Astrocyte (in vitro differentiated cells and primary cell): ENCODE measurements at regions not wholly inside any gene's neighbourhood (a gene's known extent, or its start where the extent isn't known, plus 50 kb on each side); places are given as distances from the start of the nearest gene placed in this dataset.

Experiments used
- DNase-seq: peaks from one replicate; pipeline ENCODE4 v3.0.0-alpha.2; 2010; ENCODE audit warnings: low read depth
- FAIRE-seq: peaks from 2 replicates; lab custom pipeline; 2011; peaks lifted over from hg19 to GRCh38; lab: Jason Lieb, UNC
- H2AFZ ChIP-seq: 2 replicates; pipeline ENCODE4 v1.6.0; 2012; ENCODE audit warnings: low read depth, low read length, inconsistent platforms
- H3K27ac ChIP-seq: 2 replicates; pipeline ENCODE4 v1.5.1; 2011; ENCODE audit warnings: low read depth, low read length, inconsistent platforms
- H3K27me3 ChIP-seq: 2 replicates; pipeline ENCODE4 v1.6.0; 2011; ENCODE audit warnings: low read length, inconsistent platforms; ENCODE audit not compliant: insufficient read depth
- H3K36me3 ChIP-seq: 2 replicates; pipeline ENCODE4 v1.5.1; 2011; ENCODE audit warnings: low read length, inconsistent platforms; ENCODE audit not compliant: insufficient read depth
- H3K4me1 ChIP-seq: 2 replicates; pipeline ENCODE4 v1.5.1; 2011; ENCODE audit warnings: low read length, inconsistent platforms; ENCODE audit not compliant: insufficient read depth
- H3K4me2 ChIP-seq: 2 replicates; pipeline ENCODE4 v1.6.0; 2012; ENCODE audit warnings: low read length, inconsistent platforms
- H3K4me3 ChIP-seq: 2 replicates; pipeline ENCODE4 v1.5.1; 2011; ENCODE audit warnings: low read depth, mild to moderate bottlenecking, low read length, inconsistent platforms; ENCODE audit not compliant: insufficient read depth
- H3K79me2 ChIP-seq: 2 replicates; pipeline ENCODE4 v1.6.0; 2012; ENCODE audit warnings: mild to moderate bottlenecking, low read length, inconsistent platforms; ENCODE audit not compliant: insufficient read depth
- H3K9ac ChIP-seq: 2 replicates; pipeline ENCODE4 v1.6.0; 2012; ENCODE audit warnings: mild to moderate bottlenecking, low read length, inconsistent platforms
- H3K9me3 ChIP-seq: 2 replicates; pipeline ENCODE4 v1.5.1; 2012; ENCODE audit warnings: low read depth, mild to moderate bottlenecking, low read length, inconsistent platforms; ENCODE audit not compliant: insufficient read depth
- H4K20me1 ChIP-seq: 2 replicates; pipeline ENCODE4 v1.6.0; 2012; ENCODE audit warnings: low read length, inconsistent platforms; ENCODE audit not compliant: insufficient read depth
- H3K27ac Mint-ChIP-seq: one replicate; pipeline ENCODE4 v1.8.0; 2021; ENCODE audit warnings: mild to moderate bottlenecking, mixed read lengths; ENCODE audit not compliant: unreplicated experiment
- H3K27me3 Mint-ChIP-seq: one replicate; pipeline ENCODE4 v1.8.0; 2021; ENCODE audit warnings: low read depth, mixed read lengths; ENCODE audit not compliant: unreplicated experiment
- H3K36me3 Mint-ChIP-seq: one replicate; pipeline ENCODE4 v1.8.0; 2021; ENCODE audit warnings: low read depth, mixed read lengths; ENCODE audit not compliant: unreplicated experiment
- H3K4me1 Mint-ChIP-seq: one replicate; pipeline ENCODE4 v1.8.0; 2021; ENCODE audit warnings: low read depth, mixed read lengths; ENCODE audit not compliant: unreplicated experiment
- H3K4me3 Mint-ChIP-seq: one replicate; pipeline ENCODE4 v1.8.0; 2021; ENCODE audit warnings: mild to moderate bottlenecking, moderate library complexity, mixed read lengths; ENCODE audit not compliant: unreplicated experiment
- H3K9me3 Mint-ChIP-seq: one replicate; pipeline ENCODE4 v1.8.0; 2021; ENCODE audit warnings: mild to moderate bottlenecking, mixed read lengths; ENCODE audit not compliant: unreplicated experiment
- CTCF ChIP-seq: IDR thresholded peaks from 2 replicates; pipeline ENCODE4 v1.5.1; 2011; ENCODE audit warnings: low read depth, mild to moderate bottlenecking, inconsistent platforms, low read length, moderate library complexity; ENCODE audit not compliant: insufficient read depth
- EZH2 ChIP-seq: IDR thresholded peaks from 2 replicates; pipeline ENCODE4 v1.6.1; 2012; ENCODE audit warnings: mild to moderate bottlenecking, low read length, inconsistent platforms; ENCODE audit not compliant: insufficient read depth

- no peak for FAIRE-seq
- Histone ChIP-seq H3K4me1 (no peaks in the 10 kb centered on the region), H3K27ac (no peak overlapping the region), H2AFZ (no peak overlapping the region), H3K4me3 (no peak overlapping the region), H3K27me3 (no peaks in the 10 kb centered on the region), H3K36me3 (no peaks in the 10 kb centered on the region), H4K20me1 (no peaks in the 10 kb centered on the region), H3K4me2 (no peak overlapping the region), H3K79me2 (no peaks in the 10 kb centered on the region), H3K9ac (no peak overlapping the region), H3K9me3 (no peaks in the 10 kb centered on the region)
- peaks cover 9% of the 10 kb centered on the region for H3K9me3 Mint-ChIP-seq
- no peaks in the 10 kb centered on the region for H3K27me3 Mint-ChIP-seq
- no peaks in the 10 kb centered on the region for H3K4me1 Mint-ChIP-seq
- TF ChIP-seq CTCF (no peak), EZH2 (no peak)
- no peaks in the 10 kb centered on the region for H3K36me3 Mint-ChIP-seq
- no peak for DNase-seq
- no peak overlapping the region for H3K27ac Mint-ChIP-seq
- no peak overlapping the region for H3K4me3 Mint-ChIP-seq
Measured at GRCh38 chr7:24356718-24357386, 72.9 kb downstream of the NPY start.

- DNase-seq (no peak), FAIRE-seq (no peak)
- no peaks in the 10 kb centered on the region for H3K4me1 ChIP-seq
- H3K27me3 ChIP-seq: no peaks in the 10 kb centered on the region
- H2AFZ ChIP-seq: no peak overlapping the region
- H3K9ac ChIP-seq: no peak overlapping the region
- no peak overlapping the region for H3K4me2 ChIP-seq
- H3K9me3 ChIP-seq: no peaks in the 10 kb centered on the region
- H3K4me1 Mint-ChIP-seq: no peaks in the 10 kb centered on the region
- H3K9me3 Mint-ChIP-seq: no peaks in the 10 kb centered on the region
- H3K79me2 ChIP-seq: no peaks in the 10 kb centered on the region
- H3K4me3 Mint-ChIP-seq: no peak overlapping the region
- no peak overlapping the region for H3K4me3 ChIP-seq
- H3K27ac ChIP-seq: no peak overlapping the region
- no peaks in the 10 kb centered on the region for H4K20me1 ChIP-seq
- H3K27ac Mint-ChIP-seq: no peak overlapping the region
- no peaks in the 10 kb centered on the region for H3K36me3 ChIP-seq
- H3K27me3 Mint-ChIP-seq: no peaks in the 10 kb centered on the region
- no peak for TF ChIP-seq CTCF
- no peak for TF ChIP-seq EZH2
- H3K36me3 Mint-ChIP-seq: no peaks in the 10 kb centered on the region
Measured at GRCh38 chr7:24361001-24361400, 77.0 kb downstream of the NPY start.

- Mint-ChIP-seq H3K36me3 (no peaks in the 10 kb centered on the region), H3K27ac (no peak overlapping the region), H3K4me3 (no peak overlapping the region), H3K4me1 (no peaks in the 10 kb centered on the region), H3K27me3 (no peaks in the 10 kb centered on the region), H3K9me3 (peaks cover 4% of the 10 kb centered on the region)
- Histone ChIP-seq H3K9me3 (no peaks in the 10 kb centered on the region), H3K27ac (no peak overlapping the region), H3K79me2 (no peaks in the 10 kb centered on the region), H3K4me1 (no peaks in the 10 kb centered on the region), H3K27me3 (peaks cover 2% of the 10 kb centered on the region), H3K4me2 (no peak overlapping the region), H3K9ac (no peak overlapping the region), H4K20me1 (no peaks in the 10 kb centered on the region), H2AFZ (no peak overlapping the region), H3K36me3 (no peaks in the 10 kb centered on the region), H3K4me3 (no peak overlapping the region)
- FAIRE-seq (no peak), DNase-seq (no peak)
- TF ChIP-seq CTCF (no peak), EZH2 (no peak)
Measured at GRCh38 chr7:24365606-24366005, 81.6 kb downstream of the NPY start.
